ENCODE measurements at regions not wholly inside any gene's neighbourhood (a gene's known extent, or its start where the extent isn't known, plus 50 kb on each side); places are given as distances from the start of the nearest gene placed in this dataset.
"Not testable (repeated sequence)": the region's sequence is repeated elsewhere in the genome, so short reads cannot be mapped to it uniquely, and the experiment has no call there.

- H3K27ac ChIP-seq (ENCODE audit: low read depth, low read length), result no peak overlapping the region
- no peaks in the 10 kb centered on the region for H3K4me1 ChIP-seq (ENCODE audit: control insufficient read depth, insufficient read depth, low read length)
- no peak overlapping the region for H3K9ac ChIP-seq (ENCODE audit: low read length)
- peaks cover 6% of the 10 kb centered on the region for H3K27me3 ChIP-seq (ENCODE audit: control insufficient read depth, insufficient read depth, low read length)
- H3K4me3 ChIP-seq (ENCODE audit: low read length), result no peak overlapping the region
- H3K36me3 ChIP-seq (ENCODE audit: control insufficient read depth, insufficient read depth, low read length), result no peaks in the 10 kb centered on the region
Measured at GRCh38 chr7:26081638-26082037, 70.4 kb upstream of the NFE2L3 start.

GRCh38 chr7:26083113-26083512 lies 68.9 kb upstream of the NFE2L3 start:
- peaks cover 6% of the 10 kb centered on the region for H3K27me3 ChIP-seq (ENCODE audit: control insufficient read depth, insufficient read depth, low read length)
- H3K36me3 ChIP-seq (ENCODE audit: control insufficient read depth, insufficient read depth, low read length), result no peaks in the 10 kb centered on the region
- H3K4me1 ChIP-seq (ENCODE audit: control insufficient read depth, insufficient read depth, low read length), result no peaks in the 10 kb centered on the region
- H3K27ac ChIP-seq (ENCODE audit: low read depth, low read length), result no peak overlapping the region
- no peak overlapping the region for H3K4me3 ChIP-seq (ENCODE audit: low read length)
- H3K9ac ChIP-seq (ENCODE audit: low read length), result no peak overlapping the region

- H3K36me3 ChIP-seq (ENCODE audit: control insufficient read depth, insufficient read depth, low read length), result no peaks in the 10 kb centered on the region
Measured at GRCh38 chr7:26084418-26084817, 67.6 kb upstream of the NFE2L3 start.

GRCh38 chr7:26085771-26086170 lies 66.2 kb upstream of the NFE2L3 start:
- H3K36me3 ChIP-seq (ENCODE audit: control insufficient read depth, insufficient read depth, low read length), result no peaks in the 10 kb centered on the region
- H3K27me3 ChIP-seq (ENCODE audit: control insufficient read depth, insufficient read depth, low read length), result peaks cover 6% of the 10 kb centered on the region
- no peak overlapping the region for H3K9ac ChIP-seq (ENCODE audit: low read length)
- H3K4me1 ChIP-seq (ENCODE audit: control insufficient read depth, insufficient read depth, low read length), result no peaks in the 10 kb centered on the region
- H3K4me3 ChIP-seq (ENCODE audit: low read length), result no peak overlapping the region
- no peak overlapping the region for H3K27ac ChIP-seq (ENCODE audit: low read depth, low read length)

More at GRCh38 chr7:26084418-26084817, 67.6 kb upstream of the NFE2L3 start:
- Histone ChIP-seq H3K4me1 (ENCODE audit: control insufficient read depth, insufficient read depth, low read length) (no peaks in the 10 kb centered on the region), H3K27ac (ENCODE audit: low read depth, low read length) (no peak overlapping the region), H3K9ac (ENCODE audit: low read length) (no peak overlapping the region), H3K4me3 (ENCODE audit: low read length) (no peak overlapping the region), H3K27me3 (ENCODE audit: control insufficient read depth, insufficient read depth, low read length) (peaks cover 6% of the 10 kb centered on the region)

GRCh38 chr7:26087321-26088091 lies 64.5 kb upstream of the NFE2L3 start:
- Histone ChIP-seq H3K4me1 (ENCODE audit: control insufficient read depth, insufficient read depth, low read length) (no peaks in the 10 kb centered on the region), H3K4me3 (ENCODE audit: low read length) (no peak overlapping the region), H3K36me3 (ENCODE audit: control insufficient read depth, insufficient read depth, low read length) (no peaks in the 10 kb centered on the region), H3K27me3 (ENCODE audit: control insufficient read depth, insufficient read depth, low read length) (no peaks in the 10 kb centered on the region), H3K9ac (ENCODE audit: low read length) (no peak overlapping the region), H3K27ac (ENCODE audit: low read depth, low read length) (no peak overlapping the region)

- not testable (repeated sequence) for H3K36me3 ChIP-seq (ENCODE audit: control insufficient read depth, insufficient read depth, low read length); H3K27ac ChIP-seq (ENCODE audit: low read depth, low read length); H3K27me3 ChIP-seq (ENCODE audit: control insufficient read depth, insufficient read depth, low read length); H3K4me3 ChIP-seq (ENCODE audit: low read length); H3K9ac ChIP-seq (ENCODE audit: low read length); H3K4me1 ChIP-seq (ENCODE audit: control insufficient read depth, insufficient read depth, low read length)
Measured at GRCh38 chr7:26089469-26089868, 62.5 kb upstream of the NFE2L3 start.

GRCh38 chr7:26090927-26091519 lies 61.0 kb upstream of the NFE2L3 start:
- Histone ChIP-seq H3K27ac (ENCODE audit: low read depth, low read length) (no peak overlapping the region), H3K4me1 (ENCODE audit: control insufficient read depth, insufficient read depth, low read length) (no peaks in the 10 kb centered on the region), H3K36me3 (ENCODE audit: control insufficient read depth, insufficient read depth, low read length) (no peaks in the 10 kb centered on the region), H3K9ac (ENCODE audit: low read length) (no peak overlapping the region), H3K4me3 (ENCODE audit: low read length) (no peak overlapping the region), H3K27me3 (ENCODE audit: control insufficient read depth, insufficient read depth, low read length) (no peaks in the 10 kb centered on the region)

GRCh38 chr7:26091933-26092332 lies 60.1 kb upstream of the NFE2L3 start:
- H3K27ac ChIP-seq (ENCODE audit: low read depth, low read length), result no peak overlapping the region
- no peaks in the 10 kb centered on the region for H3K4me1 ChIP-seq (ENCODE audit: control insufficient read depth, insufficient read depth, low read length)
- no peaks in the 10 kb centered on the region for H3K36me3 ChIP-seq (ENCODE audit: control insufficient read depth, insufficient read depth, low read length)
- H3K4me3 ChIP-seq (ENCODE audit: low read length), result no peak overlapping the region
- H3K9ac ChIP-seq (ENCODE audit: low read length), result no peak overlapping the region
- no peaks in the 10 kb centered on the region for H3K27me3 ChIP-seq (ENCODE audit: control insufficient read depth, insufficient read depth, low read length)

GRCh38 chr7:26093023-26093422 lies 59.0 kb upstream of the NFE2L3 start:
- Histone ChIP-seq H3K27me3 (ENCODE audit: control insufficient read depth, insufficient read depth, low read length) (no peaks in the 10 kb centered on the region), H3K4me1 (ENCODE audit: control insufficient read depth, insufficient read depth, low read length) (no peaks in the 10 kb centered on the region), H3K36me3 (ENCODE audit: control insufficient read depth, insufficient read depth, low read length) (no peaks in the 10 kb centered on the region), H3K4me3 (ENCODE audit: low read length) (no peak overlapping the region), H3K9ac (ENCODE audit: low read length) (no peak overlapping the region), H3K27ac (ENCODE audit: low read depth, low read length) (no peak overlapping the region)

- Histone ChIP-seq H3K9ac (ENCODE audit: low read length) (no peak overlapping the region), H3K4me3 (ENCODE audit: low read length) (no peak overlapping the region), H3K27me3 (ENCODE audit: control insufficient read depth, insufficient read depth, low read length) (no peaks in the 10 kb centered on the region), H3K4me1 (ENCODE audit: control insufficient read depth, insufficient read depth, low read length) (no peaks in the 10 kb centered on the region), H3K27ac (ENCODE audit: low read depth, low read length) (no peak overlapping the region), H3K36me3 (ENCODE audit: control insufficient read depth, insufficient read depth, low read length) (no peaks in the 10 kb centered on the region)
Measured at GRCh38 chr7:26096136-26096535, 55.9 kb upstream of the NFE2L3 start.

GRCh38 chr7:26097837-26098668 lies 53.9 kb upstream of the NFE2L3 start:
- Histone ChIP-seq H3K36me3 (ENCODE audit: control insufficient read depth, insufficient read depth, low read length) (no peaks in the 10 kb centered on the region), H3K27me3 (ENCODE audit: control insufficient read depth, insufficient read depth, low read length) (no peaks in the 10 kb centered on the region), H3K4me3 (ENCODE audit: low read length) (no peak overlapping the region), H3K9ac (ENCODE audit: low read length) (no peak overlapping the region), H3K27ac (ENCODE audit: low read depth, low read length) (no peak overlapping the region), H3K4me1 (ENCODE audit: control insufficient read depth, insufficient read depth, low read length) (no peaks in the 10 kb centered on the region)

GRCh38 chr7:26099236-26099635 lies 52.8 kb upstream of the NFE2L3 start:
- no peak overlapping the region for H3K4me3 ChIP-seq (ENCODE audit: low read length)
- H3K9ac ChIP-seq (ENCODE audit: low read length), result no peak overlapping the region
- H3K27ac ChIP-seq (ENCODE audit: low read depth, low read length), result no peak overlapping the region
- H3K4me1 ChIP-seq (ENCODE audit: control insufficient read depth, insufficient read depth, low read length), result no peaks in the 10 kb centered on the region
- no peaks in the 10 kb centered on the region for H3K27me3 ChIP-seq (ENCODE audit: control insufficient read depth, insufficient read depth, low read length)
- no peaks in the 10 kb centered on the region for H3K36me3 ChIP-seq (ENCODE audit: control insufficient read depth, insufficient read depth, low read length)

All from rectal smooth muscle tissue (tissue), 1 donor.